Natural killer cell (primary cell): ENCODE measurements at regions not wholly inside any gene's neighbourhood (a gene's known extent, or its start where the extent isn't known, plus 50 kb on each side); places are given as distances from the start of the nearest gene placed in this dataset.
"Not testable (repeated sequence)": the region's sequence is repeated elsewhere in the genome, so short reads cannot be mapped to it uniquely, and the experiment has no call there.

Source experiments
- ATAC-seq, 3 donors: fragments of 150-1000 bp in 2 of 3; fragments of 200-7000 bp in 1 of 3; cut with Tn5 transposase; 1 replicate in 1 of 3; 2 replicates in 2 of 3; pipeline ENCODE4 v1.10.0; 2021; ENCODE audit warnings: mild to moderate bottlenecking in 2 of 3, moderate library complexity in 2 of 3
- DNase-seq, 2 donors: peaks; one replicate each; pipeline versions ENCODE4 v3.0.0 to v3.0.0-alpha.2; 2013 to 2021; ENCODE audit warnings: mixed read lengths in 1 of 2
- H3K27ac ChIP-seq: one replicate; pipeline ENCODE4 v1.5.1; 2013; ENCODE audit warnings: mild to moderate bottlenecking, low read length
- H3K27me3 ChIP-seq: one replicate; pipeline ENCODE4 v1.6.1; 2013; ENCODE audit warnings: low read length; ENCODE audit not compliant: control insufficient read depth, insufficient read depth
- H3K36me3 ChIP-seq: one replicate; pipeline ENCODE4 v1.6.1; 2013; ENCODE audit warnings: low read length; ENCODE audit not compliant: control insufficient read depth, insufficient read depth
- H3K4me1 ChIP-seq: one replicate; pipeline ENCODE4 v1.6.1; 2013; ENCODE audit warnings: low read length; ENCODE audit not compliant: control insufficient read depth, insufficient read depth
- H3K4me3 ChIP-seq: one replicate; pipeline ENCODE4 v1.5.1; 2013; ENCODE audit warnings: low read length
- H3K9me3 ChIP-seq: one replicate; pipeline ENCODE4 v1.6.1; 2013; ENCODE audit warnings: low read length; ENCODE audit not compliant: control insufficient read depth, insufficient read depth
- H3K27ac Mint-ChIP-seq, 2 donors: one replicate each; pipeline ENCODE4 v1.8.0; 2022; ENCODE audit warnings: mild to moderate bottlenecking in 2 of 2, mixed read lengths in 2 of 2, moderate library complexity in 1 of 2
- H3K27me3 Mint-ChIP-seq, 2 donors: one replicate each; pipeline ENCODE4 v1.8.0; 2022; ENCODE audit warnings: low read depth in 2 of 2, mixed read lengths in 2 of 2
- H3K36me3 Mint-ChIP-seq: one replicate; pipeline ENCODE4 v1.8.0; 2022; ENCODE audit warnings: mixed read lengths
- H3K4me1 Mint-ChIP-seq, 2 donors: one replicate each; pipeline ENCODE4 v1.8.0; 2022; ENCODE audit warnings: mixed read lengths in 2 of 2
- H3K4me3 Mint-ChIP-seq: one replicate; pipeline ENCODE4 v1.8.0; 2022; ENCODE audit warnings: mild to moderate bottlenecking, moderate library complexity, mixed read lengths
- H3K9me3 Mint-ChIP-seq, 2 donors: one replicate each; pipeline ENCODE4 v1.8.0; 2022; ENCODE audit warnings: mixed read lengths in 2 of 2
- CTCF ChIP-seq: fragments of 200-600 bp; IDR thresholded peaks from one replicate; pipeline ENCODE4 v1.8.0; 2022; ENCODE audit warnings: antibody characterized with exemption
- WGBS: methylation state at CpG from one replicate; pipeline ENCODE4 v1.1.7; 2013; ENCODE audit warnings: missing lambda C conversion rate; ENCODE audit not compliant: insufficient coverage; 5-methylcytosine and 5-hydroxymethylcytosine counted together
- intact Hi-C: fragments of 100-400 bp; cut with micrococcal nuclease; formaldehyde crosslinking; loops from one replicate; pipeline ENCODE4 v1.14.2; 2022

GRCh38 chr7:51860305-51860704 is 543.7 kb upstream of the COBL start:
- Mint-ChIP-seq H3K4me3 (no peak overlapping the region), H3K27me3 (no peaks in the 10 kb centered on the region), H3K4me1 (no peaks in the 10 kb centered on the region), H3K36me3 (no peaks in the 10 kb centered on the region), H3K9me3 (peaks cover 2 to 4% of the 10 kb centered on the region in 2 donors), H3K27ac (no peak overlapping the region)
- peaks cover 7% of the 10 kb centered on the region for H3K9me3 ChIP-seq
- H3K4me3 ChIP-seq: no peak overlapping the region
- no peak for TF ChIP-seq CTCF
- intact Hi-C loops: no loop called here
- H3K27ac ChIP-seq: no peak overlapping the region
- H3K4me1 ChIP-seq: no peaks in the 10 kb centered on the region
- 93% methylated on average over 2 of the region's 2 CpGs for WGBS
- H3K36me3 ChIP-seq: no peaks in the 10 kb centered on the region
- H3K27me3 ChIP-seq: no peaks in the 10 kb centered on the region
- ATAC-seq (no peak), DNase-seq (no peak)

- Histone ChIP-seq H3K36me3 (no peaks in the 10 kb centered on the region), H3K27me3 (no peaks in the 10 kb centered on the region), H3K4me3 (no peak overlapping the region), H3K27ac (no peak overlapping the region), H3K4me1 (no peaks in the 10 kb centered on the region), H3K9me3 (peaks cover 18% of the 10 kb centered on the region)
- Mint-ChIP-seq H3K9me3 (peaks cover 18% of the 10 kb centered on the region in 2 donors), H3K27me3 (no peaks in the 10 kb centered on the region), H3K4me1 (no peaks in the 10 kb centered on the region), H3K36me3 (peaks cover 12% of the 10 kb centered on the region), H3K4me3 (no peak overlapping the region), H3K27ac (no peak overlapping the region)
- ATAC-seq (no peak), DNase-seq (no peak)
- 81% methylated on average over 2 of the region's 2 CpGs for WGBS
- intact Hi-C loops: no loop called here
- TF ChIP-seq CTCF: no peak
These were observed 533.5 kb upstream of the COBL start for GRCh38 chr7:51850126-51850525.

- H3K4me3 Mint-ChIP-seq: no peak overlapping the region
- Histone ChIP-seq H3K27me3 (no peaks in the 10 kb centered on the region), H3K4me1 (no peaks in the 10 kb centered on the region), H3K27ac (no peak overlapping the region), H3K9me3 (peaks cover 8% of the 10 kb centered on the region), H3K36me3 (no peaks in the 10 kb centered on the region), H3K4me3 (no peak overlapping the region)
- ATAC-seq (no peak), DNase-seq (no peak)
- no peak overlapping the region for H3K27ac Mint-ChIP-seq
- WGBS: 49% methylated on average over 7 of the region's 7 CpGs
- H3K4me1 Mint-ChIP-seq: no peaks in the 10 kb centered on the region
- TF ChIP-seq CTCF: no peak
- H3K9me3 Mint-ChIP-seq: peaks cover 9 to 17% of the 10 kb centered on the region in 2 donors
- no peaks in the 10 kb centered on the region for H3K36me3 Mint-ChIP-seq
- intact Hi-C loops: no loop called here
- H3K27me3 Mint-ChIP-seq: no peaks in the 10 kb centered on the region
These were observed 531.0 kb upstream of the COBL start for GRCh38 chr7:51847461-51848134.

- H3K36me3 ChIP-seq, H3K27ac Mint-ChIP-seq, H3K36me3 Mint-ChIP-seq, intact Hi-C loops, H3K4me1 ChIP-seq, H3K4me3 ChIP-seq, ATAC-seq, DNase-seq, H3K27me3 ChIP-seq, H3K9me3 ChIP-seq, H3K27ac ChIP-seq, H3K4me1 Mint-ChIP-seq, H3K27me3 Mint-ChIP-seq, H3K4me3 Mint-ChIP-seq: not testable (repeated sequence)
- WGBS: 93% methylated on average over 17 of the region's 18 CpGs
- H3K9me3 Mint-ChIP-seq: peaks cover 13 to 14% of the 10 kb centered on the region in 2 donors
These were observed 522.5 kb upstream of the COBL start for GRCh38 chr7:51839130-51839529.
